D721Med (cell line): ENCODE measurements at regions not wholly inside any gene's neighbourhood (a gene's known extent, or its start where the extent isn't known, plus 50 kb on each side); places are given as distances from the start of the nearest gene placed in this dataset.
"Not testable (repeated sequence)": the region's sequence is repeated elsewhere in the genome, so short reads cannot be mapped to it uniquely, and the experiment has no call there.

Source experiments
- DNase-seq: peaks from one replicate; pipeline ENCODE4 v3.0.0; 2011; ENCODE audit warnings: low spot score; ENCODE audit not compliant: insufficient read length
- FAIRE-seq: peaks from 2 replicates; lab custom pipeline; 2011; peaks lifted over from hg19 to GRCh38; lab: Jason Lieb, UNC
- CTCF ChIP-seq: IDR thresholded peaks from 2 replicates; pipeline ENCODE4 v1.5.1; 2012; ENCODE audit warnings: mild to moderate bottlenecking, control low read depth; ENCODE audit not compliant: insufficient read depth; ENCODE audit errors: missing control alignments

- no peak for TF ChIP-seq CTCF
- FAIRE-seq, result no peak
- DNase-seq, result no peak
Observed at GRCh38 chr15:62858343-62858742, 184.2 kb upstream of the TPM1 start.

GRCh38 chr15:62862717-62863116 lies 179.8 kb upstream of the TPM1 start:
- FAIRE-seq, result no peak
- TF ChIP-seq CTCF, result no peak
- DNase-seq, result no peak

GRCh38 chr15:62866366-62866765 lies 176.2 kb upstream of the TPM1 start:
- TF ChIP-seq CTCF, result no peak
- FAIRE-seq (no peak), DNase-seq (no peak)

- DNase-seq (no peak), FAIRE-seq (no peak)
- TF ChIP-seq CTCF, result no peak
Observed at GRCh38 chr15:62867844-62868243, 174.7 kb upstream of the TPM1 start.

DNA sequence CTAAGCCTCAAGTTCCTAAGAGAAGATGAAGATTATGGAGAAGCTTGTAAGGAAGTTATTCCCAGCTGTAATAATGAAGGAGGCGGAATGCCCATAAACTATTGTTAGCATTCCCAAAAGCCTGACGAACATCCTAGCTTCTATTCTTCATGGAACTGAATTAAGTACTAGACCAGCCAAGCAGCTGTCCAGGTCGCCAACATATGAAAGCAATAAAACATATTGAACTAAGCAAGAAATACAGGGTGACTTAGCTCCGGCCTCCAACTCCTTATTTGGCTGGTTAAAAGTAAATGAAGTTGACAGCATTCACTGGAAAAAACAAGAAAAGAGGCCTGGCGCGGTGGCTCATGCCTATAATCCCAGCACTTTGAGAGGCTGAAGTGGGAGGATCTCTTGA lies 174.0 kb upstream of the TPM1 start:
- TF ChIP-seq CTCF, result no peak
- FAIRE-seq (no peak), DNase-seq (no peak)

DNA sequence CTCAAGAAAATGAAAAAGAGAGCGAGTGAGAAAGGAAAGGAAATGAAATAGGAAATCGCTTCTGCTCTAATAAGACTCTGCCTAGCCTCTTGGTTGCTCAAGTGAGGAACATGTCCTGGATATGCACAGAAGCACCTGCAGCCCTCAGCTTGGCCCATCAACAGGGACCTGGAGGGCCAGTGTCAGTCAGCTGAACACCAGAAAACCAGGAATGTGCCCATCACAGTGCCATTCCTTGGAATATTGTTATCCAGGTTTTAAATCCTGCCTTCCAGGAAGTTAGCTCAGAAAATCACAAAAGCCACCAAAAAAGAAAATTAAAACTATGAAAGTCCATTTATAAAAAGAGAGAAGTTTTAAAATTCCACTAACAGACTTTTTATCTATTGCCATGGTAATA lies 173.4 kb upstream of the TPM1 start:
- no peak for TF ChIP-seq CTCF
- DNase-seq (no peak), FAIRE-seq (no peak)

GRCh38 chr15:62870216-62870615 lies 172.3 kb upstream of the TPM1 start:
- no peak for TF ChIP-seq CTCF
- no peak for DNase-seq
- FAIRE-seq, result no peak

GRCh38 chr15:62870701-62871100 lies 171.8 kb upstream of the TPM1 start:
- DNase-seq, FAIRE-seq: not testable (repeated sequence)
